ENCODE measurements at regions not wholly inside any gene's neighbourhood (a gene's known extent, or its start where the extent isn't known, plus 50 kb on each side); places are given as distances from the start of the nearest gene placed in this dataset.
A peak's percentile ranks its signal among the peaks of the same experiment; 100 is the strongest.

DNA sequence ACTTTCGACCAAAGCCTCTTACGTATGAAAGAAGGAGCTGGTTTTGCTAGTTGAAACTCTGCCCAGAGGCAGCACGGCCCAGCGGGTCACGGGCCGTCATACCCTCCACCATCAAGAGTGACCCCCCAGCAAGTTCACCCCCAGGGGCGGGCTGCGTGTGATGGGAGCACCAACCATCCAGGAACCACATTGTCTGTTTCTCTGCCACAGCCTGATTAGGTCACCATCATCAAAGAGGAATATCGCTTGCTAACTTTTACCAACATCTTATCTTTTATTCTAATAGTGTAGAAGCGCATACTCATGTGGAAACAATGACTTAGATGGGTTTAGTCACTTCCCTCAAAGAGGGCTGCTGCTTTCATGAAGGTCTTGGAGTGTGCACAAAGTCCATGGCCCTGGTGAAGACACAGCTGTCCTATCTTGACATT, 116.6 kb upstream of the SMIM21 start:
- Histone ChIP-seq H3K79me2 (ENCODE audit: insufficient read depth, low read length) (no peaks in the 10 kb centered on the region), H3K4me2 (replicated peaks; ENCODE audit: extremely low read depth, low read length, poor library complexity, severe bottlenecking) (no peak overlapping the region), H4K20me1 (ENCODE audit: insufficient read depth, low read length) (no peaks in the 10 kb centered on the region), H3K9ac (ENCODE audit: insufficient read depth, low read length, poor library complexity, severe bottlenecking) (no peak overlapping the region), H3K27me3 (ENCODE audit: control insufficient read depth in 2 of 2, insufficient read depth in 2 of 2, low read length in 2 of 2) (peaks cover 0 to 2% of the 10 kb centered on the region in 2 donors), H3K36me3 (replicated peaks in 1 of 2; ENCODE audit: control insufficient read depth in 1 of 2, insufficient read depth in 2 of 2, low read length in 2 of 2) (no peaks in the 10 kb centered on the region), H3K4me1 (ENCODE audit: control insufficient read depth in 1 of 2, insufficient read depth in 2 of 2, low read length in 2 of 2) (no peaks in the 10 kb centered on the region), H3K9me3 (replicated peaks in 1 of 2; ENCODE audit: control insufficient read depth in 1 of 2, insufficient read depth in 1 of 2, low read length in 2 of 2) (peaks cover 0 to 2% of the 10 kb centered on the region in 2 donors), H2AFZ (ENCODE audit: insufficient read depth, low read depth, low read length, poor library complexity, severe bottlenecking) (no peak overlapping the region), H3K27ac (ENCODE audit: low read depth in 1 of 2, low read length in 2 of 2) (no peak overlapping the region), H3K4me3 (replicated peaks in 1 of 3; ENCODE audit: low read depth in 2 of 3, low read length in 3 of 3) (no peak overlapping the region)
- TF ChIP-seq CTCF (IDR thresholded peaks at IDR 0.05): no peak
- Mint-ChIP-seq H3K36me3 (no peaks in the 10 kb centered on the region), H3K4me1 (no peaks in the 10 kb centered on the region), H3K4me3 (no peak overlapping the region), H3K9me3 (peaks cover 0 to 15% (median 3%) of the 10 kb centered on the region in 7 donors), H3K27ac (peak overlapping the region in 1 of 7 donors; percentile 33), H3K27me3 (ENCODE audit: low read depth in 3 of 3) (peaks cover 2 to 4% (median 3%) of the 10 kb centered on the region in 3 donors)
- intact Hi-C loops (cut with micrococcal nuclease): no loop called here
- no peak for DNase-seq
- WGBS (ENCODE audit: insufficient coverage): 100% methylated on average over 5 of the region's 10 CpGs

- intact Hi-C loops (cut with micrococcal nuclease): no loop called here
- no peak for DNase-seq
- Histone ChIP-seq H3K9ac (ENCODE audit: insufficient read depth, low read length, poor library complexity, severe bottlenecking) (no peak overlapping the region), H3K4me2 (replicated peaks; ENCODE audit: extremely low read depth, low read length, poor library complexity, severe bottlenecking) (no peak overlapping the region), H3K4me1 (ENCODE audit: control insufficient read depth in 1 of 2, insufficient read depth in 2 of 2, low read length in 2 of 2) (no peaks in the 10 kb centered on the region), H3K27me3 (ENCODE audit: control insufficient read depth in 2 of 2, insufficient read depth in 2 of 2, low read length in 2 of 2) (peaks cover 0 to 2% of the 10 kb centered on the region in 2 donors), H3K36me3 (replicated peaks in 1 of 2; ENCODE audit: control insufficient read depth in 1 of 2, insufficient read depth in 2 of 2, low read length in 2 of 2) (no peaks in the 10 kb centered on the region), H3K9me3 (replicated peaks in 1 of 2; ENCODE audit: control insufficient read depth in 1 of 2, insufficient read depth in 1 of 2, low read length in 2 of 2) (no peaks in the 10 kb centered on the region), H3K79me2 (ENCODE audit: insufficient read depth, low read length) (no peaks in the 10 kb centered on the region), H4K20me1 (ENCODE audit: insufficient read depth, low read length) (no peaks in the 10 kb centered on the region), H3K27ac (ENCODE audit: low read depth in 1 of 2, low read length in 2 of 2) (no peak overlapping the region), H3K4me3 (replicated peaks in 1 of 3; ENCODE audit: low read depth in 2 of 3, low read length in 3 of 3) (no peak overlapping the region), H2AFZ (ENCODE audit: insufficient read depth, low read depth, low read length, poor library complexity, severe bottlenecking) (no peak overlapping the region)
- WGBS (ENCODE audit: insufficient coverage): no CpG with 5 or more reads among the region's 2 CpGs
- Mint-ChIP-seq H3K4me3 (no peak overlapping the region), H3K27me3 (ENCODE audit: low read depth in 3 of 3) (peaks cover 2 to 6% (median 2%) of the 10 kb centered on the region in 3 donors), H3K4me1 (no peaks in the 10 kb centered on the region), H3K27ac (no peak overlapping the region), H3K9me3 (peaks cover 0 to 4% (median 0%) of the 10 kb centered on the region in 7 donors), H3K36me3 (no peaks in the 10 kb centered on the region)
- no peak for TF ChIP-seq CTCF (IDR thresholded peaks at IDR 0.05)
Measured at GRCh38 chr18:75538727-75539126, 111.2 kb upstream of the SMIM21 start.
